ENCODE measurements at regions not wholly inside any gene's neighbourhood (a gene's known extent, or its start where the extent isn't known, plus 50 kb on each side); places are given as distances from the start of the nearest gene placed in this dataset.

DNA sequence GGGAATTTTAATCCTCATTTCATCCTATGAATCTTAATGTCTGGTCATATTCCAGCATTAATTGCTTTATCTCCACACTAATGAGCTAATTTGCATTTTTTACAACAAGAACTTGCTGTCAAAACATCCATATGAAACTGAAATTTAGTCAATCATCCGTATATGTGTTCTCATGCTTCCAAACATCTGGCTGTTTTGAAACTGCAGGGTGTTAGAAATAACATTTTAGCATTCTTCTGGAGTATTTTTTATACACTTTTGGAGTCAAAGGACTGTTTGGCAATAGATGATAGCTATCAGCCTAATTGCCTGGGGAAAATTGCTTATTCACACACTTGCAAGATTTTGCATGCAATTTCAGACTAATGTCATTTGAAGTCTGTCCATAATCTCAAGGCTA, 1639.3 kb downstream of the KCNT2 start:
- no peak overlapping the region for H2AFZ ChIP-seq (ENCODE audit: low read length)
- H3K27ac ChIP-seq (ENCODE audit: low read depth, low read length): no peak overlapping the region
- H3K79me2 ChIP-seq (ENCODE audit: insufficient read depth, low read length): no peaks in the 10 kb centered on the region
- no peaks in the 10 kb centered on the region for H3K36me3 ChIP-seq (ENCODE audit: insufficient read depth, low read length)
- H4K20me1 ChIP-seq (ENCODE audit: insufficient read depth, low read length): no peaks in the 10 kb centered on the region
- no peak overlapping the region for H3K4me3 ChIP-seq (ENCODE audit: insufficient read depth, low read length)
- no peak for DNase-seq (ENCODE audit: insufficient read length, low spot score, missing footprints)
- no peaks in the 10 kb centered on the region for H3K4me1 ChIP-seq (ENCODE audit: insufficient read depth, low read length)
- no peaks in the 10 kb centered on the region for H3K27me3 ChIP-seq (ENCODE audit: insufficient read depth, low read length)
- H3K4me2 ChIP-seq (ENCODE audit: insufficient read depth, low read length): no peak overlapping the region
- TF ChIP-seq, protein P1, sequence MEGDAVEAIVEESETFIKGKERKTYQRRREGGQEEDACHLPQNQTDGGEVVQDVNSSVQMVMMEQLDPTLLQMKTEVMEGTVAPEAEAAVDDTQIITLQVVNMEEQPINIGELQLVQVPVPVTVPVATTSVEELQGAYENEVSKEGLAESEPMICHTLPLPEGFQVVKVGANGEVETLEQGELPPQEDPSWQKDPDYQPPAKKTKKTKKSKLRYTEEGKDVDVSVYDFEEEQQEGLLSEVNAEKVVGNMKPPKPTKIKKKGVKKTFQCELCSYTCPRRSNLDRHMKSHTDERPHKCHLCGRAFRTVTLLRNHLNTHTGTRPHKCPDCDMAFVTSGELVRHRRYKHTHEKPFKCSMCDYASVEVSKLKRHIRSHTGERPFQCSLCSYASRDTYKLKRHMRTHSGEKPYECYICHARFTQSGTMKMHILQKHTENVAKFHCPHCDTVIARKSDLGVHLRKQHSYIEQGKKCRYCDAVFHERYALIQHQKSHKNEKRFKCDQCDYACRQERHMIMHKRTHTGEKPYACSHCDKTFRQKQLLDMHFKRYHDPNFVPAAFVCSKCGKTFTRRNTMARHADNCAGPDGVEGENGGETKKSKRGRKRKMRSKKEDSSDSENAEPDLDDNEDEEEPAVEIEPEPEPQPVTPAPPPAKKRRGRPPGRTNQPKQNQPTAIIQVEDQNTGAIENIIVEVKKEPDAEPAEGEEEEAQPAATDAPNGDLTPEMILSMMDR (IDR thresholded peaks at IDR 0.05; ENCODE audit: extremely low read depth, low read depth, low read length): no peak
- no peaks in the 10 kb centered on the region for H3K9me3 ChIP-seq (ENCODE audit: low read depth, low read length)

DNA sequence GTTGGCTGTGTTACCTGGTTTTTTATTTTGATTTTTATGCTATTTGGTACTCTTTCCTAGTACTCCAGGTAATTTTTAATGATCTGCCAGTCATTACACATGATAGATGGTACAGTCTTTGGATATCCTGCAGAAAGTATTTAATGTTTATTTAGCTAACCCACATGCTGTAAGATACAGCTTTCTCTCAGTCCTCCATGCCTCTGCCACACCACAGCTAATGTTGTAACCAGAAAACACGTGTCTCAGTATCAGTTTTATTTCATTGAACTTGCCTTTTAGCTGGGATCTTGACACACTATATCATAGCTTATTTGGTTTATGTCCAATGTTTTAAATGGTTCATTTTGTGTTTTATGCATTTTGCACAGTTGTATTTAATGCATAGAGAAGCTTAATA, 1648.4 kb downstream of the KCNT2 start:
- no peak for DNase-seq (ENCODE audit: insufficient read length, low spot score, missing footprints)
- H3K27ac ChIP-seq (ENCODE audit: low read depth, low read length): no peak overlapping the region
- H3K4me3 ChIP-seq (ENCODE audit: insufficient read depth, low read length): no peak overlapping the region
- H3K4me2 ChIP-seq (ENCODE audit: insufficient read depth, low read length): no peak overlapping the region
- no peaks in the 10 kb centered on the region for H4K20me1 ChIP-seq (ENCODE audit: insufficient read depth, low read length)
- no peak overlapping the region for H2AFZ ChIP-seq (ENCODE audit: low read length)
- H3K79me2 ChIP-seq (ENCODE audit: insufficient read depth, low read length): no peaks in the 10 kb centered on the region
- H3K27me3 ChIP-seq (ENCODE audit: insufficient read depth, low read length): no peaks in the 10 kb centered on the region
- H3K36me3 ChIP-seq (ENCODE audit: insufficient read depth, low read length): no peaks in the 10 kb centered on the region
- no peaks in the 10 kb centered on the region for H3K4me1 ChIP-seq (ENCODE audit: insufficient read depth, low read length)
- TF ChIP-seq, protein P1 (IDR thresholded peaks at IDR 0.05; ENCODE audit: extremely low read depth, low read depth, low read length): no peak
- H3K9me3 ChIP-seq (ENCODE audit: low read depth, low read length): no peaks in the 10 kb centered on the region

DNA sequence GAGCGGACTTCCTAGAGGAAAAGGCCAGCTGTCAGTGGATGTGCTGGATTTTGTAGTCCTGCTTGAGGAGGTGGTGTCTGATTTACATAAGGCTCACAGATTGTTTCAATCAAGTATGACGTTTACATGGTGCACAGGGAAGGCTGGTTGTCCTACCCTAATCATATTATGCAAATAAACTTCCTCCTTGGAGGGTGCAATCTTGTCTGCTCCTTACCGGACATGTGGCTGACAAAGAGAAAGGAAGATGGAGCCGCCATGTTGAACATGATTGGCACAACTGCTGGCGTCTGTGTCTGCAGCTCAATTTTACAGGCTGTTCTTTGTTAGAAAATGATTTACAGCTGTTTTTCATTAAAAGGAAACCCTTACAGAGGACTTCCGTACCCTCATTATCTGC, 1656.1 kb downstream of the KCNT2 start:
- H3K27me3 ChIP-seq (ENCODE audit: insufficient read depth, low read length): no peaks in the 10 kb centered on the region
- no peak overlapping the region for H2AFZ ChIP-seq (ENCODE audit: low read length)
- TF ChIP-seq, protein P1 (IDR thresholded peaks at IDR 0.05; ENCODE audit: extremely low read depth, low read depth, low read length): no peak
- H3K9me3 ChIP-seq (ENCODE audit: low read depth, low read length): no peaks in the 10 kb centered on the region
- H3K4me3 ChIP-seq (ENCODE audit: insufficient read depth, low read length): no peak overlapping the region
- no peak for DNase-seq (ENCODE audit: insufficient read length, low spot score, missing footprints)
- H3K79me2 ChIP-seq (ENCODE audit: insufficient read depth, low read length): no peaks in the 10 kb centered on the region
- H4K20me1 ChIP-seq (ENCODE audit: insufficient read depth, low read length): no peaks in the 10 kb centered on the region
- no peaks in the 10 kb centered on the region for H3K4me1 ChIP-seq (ENCODE audit: insufficient read depth, low read length)
- no peak overlapping the region for H3K4me2 ChIP-seq (ENCODE audit: insufficient read depth, low read length)
- H3K27ac ChIP-seq (ENCODE audit: low read depth, low read length): no peak overlapping the region
- no peaks in the 10 kb centered on the region for H3K36me3 ChIP-seq (ENCODE audit: insufficient read depth, low read length)

DNA sequence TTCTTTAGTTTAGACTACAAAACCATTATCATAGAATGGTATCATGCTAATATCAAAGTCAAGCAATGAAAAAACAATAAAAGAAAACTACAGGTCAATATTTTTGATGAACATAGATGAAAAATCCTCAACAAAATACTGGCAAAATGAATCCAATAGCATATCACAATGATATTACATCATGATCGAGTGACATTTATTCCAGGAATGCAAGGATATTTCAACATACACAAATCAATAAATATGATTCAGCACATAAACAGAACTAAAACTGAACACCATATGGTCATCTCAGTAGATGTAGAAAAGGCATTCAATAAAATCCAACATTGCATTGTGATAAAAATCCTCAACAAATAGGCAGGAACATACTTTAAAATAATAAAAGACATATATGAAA, 1657.7 kb downstream of the KCNT2 start:
- Histone ChIP-seq H3K36me3 (ENCODE audit: insufficient read depth, low read length) (no peaks in the 10 kb centered on the region), H3K4me2 (ENCODE audit: insufficient read depth, low read length) (no peak overlapping the region), H3K9me3 (ENCODE audit: low read depth, low read length) (no peaks in the 10 kb centered on the region), H3K4me1 (ENCODE audit: insufficient read depth, low read length) (no peaks in the 10 kb centered on the region), H3K79me2 (ENCODE audit: insufficient read depth, low read length) (no peaks in the 10 kb centered on the region), H4K20me1 (ENCODE audit: insufficient read depth, low read length) (no peaks in the 10 kb centered on the region), H3K4me3 (ENCODE audit: insufficient read depth, low read length) (no peak overlapping the region), H2AFZ (ENCODE audit: low read length) (no peak overlapping the region), H3K27me3 (ENCODE audit: insufficient read depth, low read length) (no peaks in the 10 kb centered on the region), H3K27ac (ENCODE audit: low read depth, low read length) (no peak overlapping the region)
- TF ChIP-seq, protein P1 (IDR thresholded peaks at IDR 0.05; ENCODE audit: extremely low read depth, low read depth, low read length): no peak
- no peak for DNase-seq (ENCODE audit: insufficient read length, low spot score, missing footprints)

All from osteoblast (primary cell).